Activated CD4-positive, CD25-positive, alpha-beta regulatory T cell (primary cell): ENCODE measurements at regions not wholly inside any gene's neighbourhood (a gene's known extent, or its start where the extent isn't known, plus 50 kb on each side); places are given as distances from the start of the nearest gene placed in this dataset.

Source experiments
- DNase-seq, 4 experiments: peaks; one replicate each; lab custom pipeline; 2025; lab: John Stamatoyannopoulos, UW

GRCh38 chr16:72270531-72270930 lies 98.6 kb upstream of the PMFBP1 start:
- no peak for DNase-seq

DNA sequence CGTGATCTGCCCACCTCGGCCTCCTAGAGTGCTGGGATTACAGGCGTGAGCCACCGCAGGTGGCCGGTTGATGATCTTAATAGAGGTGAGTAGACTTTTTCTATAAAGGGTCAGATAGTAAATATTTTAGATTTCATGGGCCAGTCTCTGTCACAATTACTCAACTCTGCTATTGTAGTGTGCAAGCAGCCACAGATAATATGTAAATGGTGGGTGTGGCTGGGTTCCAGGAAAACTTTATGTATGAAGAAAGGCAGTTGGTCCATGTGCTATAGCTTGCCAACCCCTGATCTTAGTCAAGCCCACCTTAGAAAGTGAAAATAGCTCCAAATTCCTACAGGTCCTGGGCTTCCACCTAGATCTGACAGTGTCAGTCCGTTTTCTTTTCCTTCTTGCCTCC lies 94.9 kb upstream of the PMFBP1 start:
- no peak for DNase-seq

DNA sequence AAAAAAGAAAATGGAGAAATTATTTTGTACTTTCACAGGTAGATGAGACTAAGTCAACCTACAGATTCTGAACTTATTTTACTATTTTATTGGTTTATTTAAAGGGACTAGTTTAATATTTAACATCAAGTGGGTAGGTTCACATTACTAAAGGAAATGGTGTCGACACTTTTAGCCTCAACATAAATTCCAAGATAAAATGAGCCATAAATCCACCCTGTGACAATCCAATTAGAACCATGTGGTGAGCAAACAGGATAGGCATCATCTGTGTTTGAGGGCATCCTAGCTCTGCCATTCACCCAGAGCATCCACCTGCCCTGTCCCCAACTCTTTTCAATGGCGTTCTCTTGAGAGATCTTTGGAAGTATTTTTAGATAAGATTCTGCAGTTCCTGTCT lies 92.8 kb upstream of the PMFBP1 start:
- no peak for DNase-seq

- no peak for DNase-seq
These were observed 90.8 kb upstream of the PMFBP1 start for GRCh38 chr16:72262711-72263110.

DNA sequence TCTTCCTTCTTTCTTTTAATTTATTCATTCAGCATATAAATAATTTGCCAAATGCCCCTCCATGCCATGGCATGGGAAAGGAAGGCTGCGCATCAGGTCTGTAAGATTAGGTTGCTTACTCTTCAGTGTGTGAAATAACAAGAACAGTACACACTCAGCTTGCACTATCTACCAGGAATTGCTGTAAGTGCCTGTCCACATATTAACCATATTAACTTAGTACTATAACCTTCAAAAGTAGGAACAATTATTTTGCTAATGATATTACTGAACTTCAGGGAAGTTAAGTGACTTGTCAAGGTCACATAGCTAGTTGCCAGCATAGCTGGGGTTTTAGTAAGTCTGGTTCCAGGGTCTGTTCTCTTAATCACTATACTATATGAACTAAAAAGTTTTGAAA lies 89.2 kb upstream of the PMFBP1 start:
- DNase-seq, result no peak

GRCh38 chr16:72256398-72257066 lies 84.6 kb upstream of the PMFBP1 start:
- DNase-seq, result no peak

- DNase-seq, result no peak
These were observed 83.8 kb upstream of the PMFBP1 start for GRCh38 chr16:72255786-72256185.

- no peak for DNase-seq
These were observed 75.9 kb upstream of the PMFBP1 start for GRCh38 chr16:72247821-72248253.

DNA sequence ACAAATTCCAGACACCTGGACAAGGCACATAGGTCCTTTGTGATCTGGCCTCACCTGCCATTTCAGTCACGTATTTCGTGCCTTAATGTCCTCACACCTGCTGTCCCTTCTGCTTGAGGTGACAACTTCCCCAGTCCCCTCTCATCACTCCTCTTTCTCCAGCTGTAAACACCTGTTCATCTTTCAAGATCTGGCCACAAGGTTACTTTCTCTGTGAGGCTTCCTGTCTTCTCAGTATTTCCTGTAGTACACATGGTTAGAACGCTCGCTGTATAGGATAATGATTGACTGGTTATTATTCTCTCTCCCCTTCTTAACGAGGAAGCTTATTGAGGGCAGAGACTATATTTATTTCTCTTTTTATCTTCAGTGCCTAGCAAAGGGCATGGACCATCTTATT lies 74.5 kb upstream of the PMFBP1 start:
- no peak for DNase-seq

DNA sequence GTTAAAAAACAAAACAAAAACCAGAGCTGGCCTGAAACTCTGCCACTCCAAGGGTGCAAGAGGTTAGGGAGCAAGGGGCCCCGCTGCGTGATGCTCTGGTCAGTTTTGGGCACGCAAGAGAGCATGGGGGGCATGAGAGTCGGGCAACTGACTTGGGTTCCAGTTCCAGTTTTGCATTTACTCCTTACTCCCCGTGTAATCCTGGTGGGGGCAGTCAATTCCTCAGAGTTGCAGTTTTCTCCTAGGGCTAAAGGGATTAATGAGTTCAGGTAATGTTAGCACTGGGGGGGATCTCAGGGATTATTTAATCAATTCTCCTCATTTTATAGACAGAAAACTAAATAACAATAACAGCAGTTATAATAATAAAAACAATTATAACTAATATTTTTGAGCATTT lies 72.9 kb upstream of the PMFBP1 start:
- DNase-seq, result no peak

DNA sequence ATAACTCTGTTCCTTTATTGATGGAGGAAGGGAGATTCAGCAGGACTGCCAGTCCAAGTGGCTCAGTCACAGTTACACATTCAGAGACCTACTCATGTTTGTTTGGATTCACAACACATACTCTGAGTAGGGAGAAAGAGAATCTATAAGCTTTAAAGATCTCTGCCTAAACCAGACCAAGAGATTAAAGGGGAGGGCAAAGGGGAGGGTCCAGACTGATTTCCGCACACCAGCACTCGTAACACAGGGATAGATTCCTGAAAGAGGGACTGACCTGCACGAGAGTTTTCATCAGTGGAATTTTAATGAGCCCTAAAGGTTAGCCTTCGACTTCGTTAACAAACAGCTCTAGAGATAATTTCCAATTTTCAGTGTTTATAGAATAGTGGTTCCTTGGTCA lies 71.7 kb upstream of the PMFBP1 start:
- no peak for DNase-seq

DNA sequence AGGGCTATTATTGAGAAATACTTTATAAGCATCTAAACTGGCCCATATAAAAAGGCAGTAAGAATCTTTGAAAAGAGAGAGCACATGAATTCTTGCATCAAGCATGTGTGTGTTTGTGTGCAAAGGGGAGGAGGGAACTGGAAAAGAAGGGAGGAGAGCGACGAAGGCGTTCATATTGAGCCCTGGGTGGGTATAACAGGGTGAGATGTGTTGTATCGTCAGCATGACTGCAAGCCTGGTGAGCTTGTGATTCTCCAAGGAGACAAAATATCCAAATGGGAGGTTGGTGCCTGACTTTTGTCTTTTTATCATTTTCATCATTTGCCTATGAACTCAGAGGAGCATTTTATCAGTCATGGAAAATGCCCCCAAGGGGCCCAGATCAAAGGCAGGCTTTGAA lies 70.8 kb upstream of the PMFBP1 start:
- DNase-seq, result no peak

DNA sequence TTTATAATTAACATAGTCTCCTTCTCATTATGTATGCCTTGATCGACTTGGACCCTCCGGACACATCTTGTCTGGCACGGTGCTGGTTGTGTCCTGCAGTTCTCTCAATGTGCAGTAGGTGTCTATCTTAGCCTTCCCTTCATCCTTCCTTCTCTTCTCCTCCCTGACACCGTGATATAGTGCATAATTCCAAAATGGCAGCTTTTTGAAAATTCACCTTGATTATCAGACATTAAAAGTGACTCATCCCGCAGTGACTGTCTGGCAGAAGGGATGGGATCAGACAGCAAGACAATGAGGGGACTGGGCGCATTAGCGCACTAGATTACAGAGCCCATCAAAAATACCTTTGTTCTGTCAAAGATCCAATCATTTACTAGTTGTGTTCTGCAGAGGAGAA lies 70.0 kb upstream of the PMFBP1 start:
- DNase-seq, result no peak

- DNase-seq, result no peak
These were observed 69.1 kb upstream of the PMFBP1 start for GRCh38 chr16:72241008-72241407.

DNA sequence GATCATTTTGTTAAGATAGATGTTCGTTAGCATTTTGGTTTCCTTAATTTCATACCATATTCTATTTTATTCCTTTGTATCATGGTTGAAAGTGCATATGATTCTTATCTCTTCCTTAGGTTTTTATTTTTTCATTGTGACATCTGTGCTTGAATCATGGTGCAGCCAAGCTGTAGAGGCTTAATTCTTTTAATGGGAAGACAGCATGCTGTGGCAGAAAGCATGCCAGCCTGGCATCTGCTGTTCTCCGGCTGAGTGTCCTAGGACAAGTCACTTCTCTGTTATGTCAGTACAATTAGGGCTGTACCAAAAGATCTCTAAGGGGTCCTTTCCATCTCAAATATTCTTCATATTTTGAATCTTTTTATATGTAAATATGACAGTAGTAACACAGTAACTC lies 68.5 kb upstream of the PMFBP1 start:
- no peak for DNase-seq

- DNase-seq, result no peak
These were observed 64.9 kb upstream of the PMFBP1 start for GRCh38 chr16:72236866-72237265.

DNA sequence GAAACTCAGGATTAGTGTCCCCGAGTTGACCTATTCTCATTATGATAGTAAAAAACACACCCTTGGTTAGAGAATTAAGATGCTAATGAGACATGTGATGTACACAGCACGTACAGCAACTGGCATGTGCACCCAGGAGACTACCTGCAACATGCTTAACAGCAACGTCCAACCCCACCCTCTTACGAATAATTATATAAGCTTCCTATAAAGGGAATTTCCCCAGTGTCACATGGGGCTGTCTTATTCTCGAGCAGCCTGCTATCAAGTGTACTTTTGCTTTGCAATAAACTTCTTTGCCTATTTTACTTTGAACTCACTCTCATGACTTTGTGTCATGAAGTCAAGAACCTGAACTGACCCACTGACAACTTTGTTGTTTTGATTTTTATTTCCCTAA lies 62.4 kb upstream of the PMFBP1 start:
- no peak for DNase-seq

GRCh38 chr16:72228014-72228413 lies 56.1 kb upstream of the PMFBP1 start:
- DNase-seq, result no peak

- DNase-seq, result no peak
These were observed 54.2 kb upstream of the PMFBP1 start for GRCh38 chr16:72226136-72226535.

GRCh38 chr16:72224260-72224768 lies 52.4 kb upstream of the PMFBP1 start:
- no peak for DNase-seq

GRCh38 chr16:72222503-72222902 lies 50.5 kb upstream of the PMFBP1 start:
- DNase-seq, result no peak
